NCI-H510A (cell line): ENCODE measurements at regions not wholly inside any gene's neighbourhood (a gene's known extent, or its start where the extent isn't known, plus 50 kb on each side); places are given as distances from the start of the nearest gene placed in this dataset.
"Not testable (repeated sequence)": the region's sequence is repeated elsewhere in the genome, so short reads cannot be mapped to it uniquely, and the experiment has no call there.

ENCODE experiments used
- DNase-seq: peaks from one replicate; lab custom pipeline; 2025; lab: John Stamatoyannopoulos, UW

- peak; percentile 65 for DNase-seq
These were observed 62.6 kb upstream of the CDR2 start for GRCh38 chr16:22436823-22437652.

- DNase-seq: not testable (repeated sequence)
These were observed 62.0 kb upstream of the CDR2 start for GRCh38 chr16:22436326-22436822.

GRCh38 chr16:22431314-22431713 lies 56.9 kb upstream of the CDR2 start:
- not testable (repeated sequence) for DNase-seq

GRCh38 chr16:22428654-22429053 lies 54.2 kb upstream of the CDR2 start:
- no peak for DNase-seq

- DNase-seq: no peak
These were observed 53.1 kb upstream of the CDR2 start for GRCh38 chr16:22427556-22427955.

- DNase-seq: no peak
These were observed 51.4 kb upstream of the CDR2 start for GRCh38 chr16:22425847-22426246.

- no peak for DNase-seq
These were observed 50.8 kb upstream of the CDR2 start for GRCh38 chr16:22425036-22425801.

GRCh38 chr16:22424161-22424937 lies 49.9 kb upstream of the CDR2 start:
- no peak for DNase-seq
